H1 (cell line): ENCODE measurements at regions not wholly inside any gene's neighbourhood (a gene's known extent, or its start where the extent isn't known, plus 50 kb on each side); places are given as distances from the start of the nearest gene placed in this dataset.

Source experiments
- CTCF ChIA-PET: fragments of 300-600 bp; sonication (Branson Sonifier 250); formaldehyde crosslinking; loops from one replicate; lab custom pipeline; 2021; ENCODE audit not compliant: partially characterized antibody; lab: Charles Lee
- POLR2A ChIA-PET: fragments of 300-600 bp; sonication (Branson Sonifier 250); formaldehyde crosslinking; loops from one replicate; lab custom pipeline; 2021; ENCODE audit warnings: inconsistent platforms; ENCODE audit not compliant: partially characterized antibody; lab: Charles Lee
- DNase-seq, 2 experiments: peaks; one replicate each; pipeline versions ENCODE4 v3.0.0 to v3.0.0-alpha.2; 2010 to 2022; ENCODE audit warnings: low spot score in 2 of 2, low read depth in 1 of 2, mixed read lengths in 1 of 2
- FAIRE-seq: peaks from 2 replicates; lab custom pipeline; 2011; peaks lifted over from hg19 to GRCh38; lab: Jason Lieb, UNC
- H2AFZ ChIP-seq: 2 replicates; pipeline ENCODE4 v1.8.1; 2012; ENCODE audit warnings: low read length, inconsistent platforms
- H2AK5ac ChIP-seq: 2 replicates; pipeline ENCODE4 v1.6.1; 2013; ENCODE audit warnings: low read depth, low read length
- H2BK120ac ChIP-seq: replicated peaks from 2 replicates; pipeline ENCODE3; 2013; ENCODE audit warnings: low read depth, low read length, inconsistent platforms
- H2BK12ac ChIP-seq: 2 replicates; pipeline ENCODE4 v1.6.1; 2013; ENCODE audit warnings: low read depth, low read length
- H2BK15ac ChIP-seq: 2 replicates; pipeline ENCODE4 v1.6.1; 2013; ENCODE audit warnings: low read length
- H2BK20ac ChIP-seq: 2 replicates; pipeline ENCODE4 v1.6.1; 2013; ENCODE audit warnings: low read length
- H2BK5ac ChIP-seq: 2 replicates; pipeline ENCODE4 v1.6.1; 2013; ENCODE audit warnings: low read depth, low read length
- H3K14ac ChIP-seq: 2 replicates; pipeline ENCODE4 v1.6.1; 2013; ENCODE audit warnings: inconsistent platforms; ENCODE audit not compliant: insufficient read length
- H3K18ac ChIP-seq: 2 replicates; pipeline ENCODE4 v1.6.1; 2013; ENCODE audit warnings: low read length; ENCODE audit errors: extremely low read depth
- H3K23ac ChIP-seq: 2 replicates; pipeline ENCODE4 v1.6.1; 2013; ENCODE audit warnings: inconsistent platforms; ENCODE audit not compliant: insufficient read length
- H3K23me2 ChIP-seq: 2 replicates; pipeline ENCODE4 v1.6.1; 2013; ENCODE audit warnings: low read depth, low read length
- H3K27ac ChIP-seq: 2 replicates; pipeline ENCODE4 v1.6.1; 2011; ENCODE audit warnings: low read depth, low read length, inconsistent platforms
- H3K27me3 ChIP-seq, 4 experiments: replicated peaks in 1 of 4; 1 replicate in 1 of 4; 2 replicates in 3 of 4; pipeline versions ENCODE4 v1.6.1 to v1.8.1; 2011 to 2013; ENCODE audit warnings: low read length in 3 of 4, mild to moderate bottlenecking in 3 of 4, inconsistent platforms in 2 of 4, mixed read lengths in 2 of 4, moderate library complexity in 1 of 4; ENCODE audit not compliant: control insufficient read depth in 3 of 4, insufficient read depth in 3 of 4; ENCODE audit errors: extremely low read depth in 1 of 4
- H3K36me3 ChIP-seq, 4 experiments: 2 replicates each; pipeline versions ENCODE4 v1.6.1 to v1.8.1; 2011 to 2013; ENCODE audit warnings: mild to moderate bottlenecking in 4 of 4, low read length in 3 of 4, moderate library complexity in 2 of 4, control low read depth in 1 of 4, inconsistent platforms in 1 of 4; ENCODE audit not compliant: insufficient read depth in 4 of 4, control insufficient read depth in 2 of 4
- H3K4ac ChIP-seq: replicated peaks from 2 replicates; pipeline ENCODE3; 2013; ENCODE audit warnings: low read length, low read depth, mixed read lengths, inconsistent platforms; ENCODE audit not compliant: insufficient read length
- H3K4me1 ChIP-seq, 4 experiments: replicated peaks in 1 of 4; 1 replicate in 1 of 4; 2 replicates in 3 of 4; pipeline versions ENCODE4 v1.6.1 to v1.8.1; 2011 to 2013; ENCODE audit warnings: low read length in 3 of 4, inconsistent platforms in 2 of 4, mixed read lengths in 1 of 4; ENCODE audit not compliant: insufficient read depth in 4 of 4, control insufficient read depth in 3 of 4
- H3K4me2 ChIP-seq, 2 experiments: 2 replicates each; pipeline versions ENCODE4 v1.6.1 to v1.8.1; 2011 to 2013; ENCODE audit warnings: low read depth in 2 of 2, low read length in 2 of 2, control low read depth in 1 of 2, inconsistent platforms in 1 of 2, mild to moderate bottlenecking in 1 of 2; ENCODE audit not compliant: insufficient read depth in 1 of 2
- H3K4me3 ChIP-seq, 4 experiments: fragments of 200-600, 300-600 bp in 1 of 4; sonication (generic), shearing (Covaris generic), sonication (Bioruptor Twin) in 1 of 4; 2 replicates each; pipeline versions ENCODE4 v1.5.1 to v1.8.1; 2011 to 2016; ENCODE audit warnings: low read length in 4 of 4, low read depth in 3 of 4, control low read depth in 2 of 4, inconsistent platforms in 2 of 4, mild to moderate bottlenecking in 2 of 4, mixed read lengths in 1 of 4, moderate library complexity in 1 of 4; ENCODE audit not compliant: insufficient read depth in 2 of 4; ENCODE audit errors: extremely low read depth in 1 of 4
- H3K56ac ChIP-seq: replicated peaks from 2 replicates; pipeline ENCODE3; 2013; ENCODE audit warnings: low read depth, mild to moderate bottlenecking, mixed read lengths, low read length, inconsistent platforms; ENCODE audit not compliant: insufficient read length
- H3K79me1 ChIP-seq: 2 replicates; pipeline ENCODE4 v1.6.1; 2013; ENCODE audit warnings: low read depth, low read length, control low read depth
- H3K79me2 ChIP-seq, 2 experiments: 2 replicates each; pipeline versions ENCODE4 v1.6.1 to v1.8.1; 2012 to 2013; ENCODE audit warnings: low read length in 2 of 2, mild to moderate bottlenecking in 2 of 2, inconsistent platforms in 1 of 2; ENCODE audit not compliant: insufficient read depth in 2 of 2, control insufficient read depth in 1 of 2
- H3K9ac ChIP-seq, 4 experiments: replicated peaks in 1 of 4; 1 replicate in 1 of 4; 2 replicates in 3 of 4; pipeline versions ENCODE4 v1.6.1 to v1.8.1; 2011 to 2013; ENCODE audit warnings: low read depth in 3 of 4, low read length in 3 of 4, control low read depth in 2 of 4, mild to moderate bottlenecking in 2 of 4, moderate library complexity in 2 of 4, inconsistent platforms in 1 of 4; ENCODE audit errors: extremely low read depth in 1 of 4
- H3K9me3 ChIP-seq, 2 experiments: 2 replicates each; pipeline versions ENCODE4 v1.6.1 to v1.8.1; 2012 to 2013; ENCODE audit warnings: mild to moderate bottlenecking in 2 of 2, moderate library complexity in 2 of 2, control low read depth in 1 of 2, inconsistent platforms in 1 of 2, low read depth in 1 of 2, low read length in 1 of 2, mixed read lengths in 1 of 2; ENCODE audit not compliant: insufficient read depth in 2 of 2
- H4K20me1 ChIP-seq, 2 experiments: replicated peaks in 1 of 2; 2 replicates each; pipeline versions ENCODE3 to v1.8.1; 2011 to 2013; ENCODE audit warnings: inconsistent platforms in 2 of 2, low read length in 2 of 2, mild to moderate bottlenecking in 1 of 2; ENCODE audit not compliant: insufficient read depth in 2 of 2, control insufficient read depth in 1 of 2
- H4K5ac ChIP-seq: 2 replicates; pipeline ENCODE4 v1.6.1; 2013; ENCODE audit warnings: low read length, low read depth, mixed read lengths, inconsistent platforms; ENCODE audit not compliant: insufficient read length
- H4K8ac ChIP-seq: 2 replicates; pipeline ENCODE4 v1.8.0; 2013; ENCODE audit warnings: mild to moderate bottlenecking, moderate library complexity, low read length, inconsistent platforms; ENCODE audit not compliant: insufficient read depth; ENCODE audit errors: extremely low read depth
- H4K91ac ChIP-seq: replicated peaks from 2 replicates; pipeline ENCODE3; 2013; ENCODE audit warnings: low read length, mixed read lengths, inconsistent platforms; ENCODE audit not compliant: insufficient read length
- CREB1 ChIP-seq: IDR thresholded peaks from 2 replicates; pipeline ENCODE4 v1.6.1; 2012; ENCODE audit warnings: inconsistent platforms
- CTBP2 ChIP-seq: IDR thresholded peaks from 2 replicates; pipeline ENCODE4 v1.7.0; 2011; ENCODE audit warnings: borderline replicate concordance, mild to moderate bottlenecking, moderate library complexity, mixed read lengths, low read length; ENCODE audit not compliant: insufficient read depth, insufficient read length
- GABPA ChIP-seq: IDR thresholded peaks from 2 replicates; pipeline ENCODE4 v1.6.1; 2011; ENCODE audit warnings: mild to moderate bottlenecking, low read length, moderate library complexity, borderline replicate concordance; ENCODE audit not compliant: insufficient read depth
- JUN ChIP-seq: IDR thresholded peaks from 2 replicates; pipeline ENCODE4 v1.6.1; 2011; ENCODE audit warnings: low read depth, mild to moderate bottlenecking, improper control_type of control experiment, low read length
- POLR2AphosphoS5 ChIP-seq: IDR thresholded peaks from 2 replicates; pipeline ENCODE4 v1.6.1; 2011; ENCODE audit warnings: low read depth, low read length
- RBBP5 ChIP-seq: IDR thresholded peaks from 2 replicates; pipeline ENCODE4 v1.7.1; 2012; ENCODE audit warnings: low read depth, mild to moderate bottlenecking, inconsistent platforms, low read length, moderate library complexity, borderline replicate concordance
- RFX5 ChIP-seq: IDR thresholded peaks from 2 replicates; pipeline ENCODE4 v1.6.1; 2011; ENCODE audit warnings: low read depth, low read length, improper control_type of control experiment, borderline replicate concordance
- SIX5 ChIP-seq: IDR thresholded peaks from 2 replicates; pipeline ENCODE4 v1.6.1; 2011; ENCODE audit warnings: mild to moderate bottlenecking, low read depth, low read length
- SP4 ChIP-seq: IDR thresholded peaks from 2 replicates; pipeline ENCODE4 v1.6.1; 2012; ENCODE audit warnings: low read length, inconsistent platforms
- TCF12 ChIP-seq: IDR thresholded peaks from 2 replicates; pipeline ENCODE4 v1.6.1; 2011; ENCODE audit warnings: low read depth, mild to moderate bottlenecking, low read length
- WGBS, 2 experiments: shearing (Covaris generic) in 1 of 2; methylation state at CpG; one replicate each; pipeline versions ENCODE4 v1.1.6 to v1.1.7; 2013 to 2015; ENCODE audit warnings: low lambda C conversion rate in 2 of 2, mixed read lengths in 2 of 2, inconsistent platforms in 1 of 2, low coverage in 1 of 2, missing lambda C conversion rate in 1 of 2; ENCODE audit not compliant: insufficient replicate concordance in 2 of 2, insufficient coverage in 1 of 2, insufficient read length in 1 of 2; ENCODE audit errors: extremely low coverage in 1 of 2, missing lambda C conversion rate in 1 of 2; 5-methylcytosine and 5-hydroxymethylcytosine counted together
- TF ChIP-seq, protein P1 (sequence below): IDR thresholded peaks from 2 replicates; pipeline ENCODE4 v1.6.1; 2011; ENCODE audit warnings: low read depth, mild to moderate bottlenecking, low read length; ENCODE audit not compliant: insufficient read depth

DNA sequence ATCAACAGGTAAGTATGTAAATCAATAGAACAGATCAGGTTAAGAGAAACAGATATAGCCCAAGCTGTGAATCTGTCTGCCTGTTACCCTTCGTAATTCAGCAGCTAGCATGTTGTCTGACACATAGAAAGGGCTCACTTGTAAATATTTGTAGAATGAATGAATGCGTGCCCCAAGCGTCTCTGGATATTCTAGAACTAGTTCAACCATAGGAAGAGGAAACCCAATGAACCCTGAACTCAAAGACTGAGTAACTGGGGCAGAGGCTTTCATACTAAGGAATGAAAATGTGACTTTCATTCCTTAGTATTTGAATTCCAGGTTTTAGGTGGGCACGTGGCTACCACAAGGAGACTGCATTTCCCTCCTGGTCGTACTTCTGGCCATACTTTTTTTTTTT lies 60.1 kb upstream of the SMYD2 start:
- no peak overlapping the region for H2BK5ac ChIP-seq
- H3K4ac ChIP-seq: no peak overlapping the region
- no peak overlapping the region for H3K56ac ChIP-seq
- peaks cover 2 to 11% (median 3%) of the 10 kb centered on the region in 4 experiments; a peak in 4 of 7 replicates for H3K4me1 ChIP-seq
- H4K8ac ChIP-seq: no peak overlapping the region
- H2BK12ac ChIP-seq: no peak overlapping the region
- H2BK15ac ChIP-seq: no peak overlapping the region
- no peak overlapping the region for H3K4me3 ChIP-seq
- POLR2A ChIA-PET: no interaction called here
- no peak overlapping the region for H2BK20ac ChIP-seq
- no peak overlapping the region for H2BK120ac ChIP-seq
- no peak overlapping the region for H2AK5ac ChIP-seq
- CTCF ChIA-PET: interaction anchor here (0.7 to 15.2 kb wide), 7 partner anchors 9 to 1304 kb away, joined by 3 to 541 read pairs (median 4); no protein-coding TSS in a partner anchor
- FAIRE-seq (no peak), DNase-seq (no peak)
- H3K79me2 ChIP-seq: no peaks in the 10 kb centered on the region
- no peaks in the 10 kb centered on the region for H3K36me3 ChIP-seq
- no peak overlapping the region for H4K91ac ChIP-seq
- no peaks in the 10 kb centered on the region for H3K9me3 ChIP-seq
- peaks cover 4% of the 10 kb centered on the region; the same call in 1 of the 2 replicates for H3K23me2 ChIP-seq
- no peak overlapping the region for H3K27ac ChIP-seq
- H3K14ac ChIP-seq: no peak overlapping the region
- no peaks in the 10 kb centered on the region for H4K20me1 ChIP-seq
- H3K79me1 ChIP-seq: no peaks in the 10 kb centered on the region
- no peak overlapping the region for H4K5ac ChIP-seq
- H3K23ac ChIP-seq: no peak overlapping the region
- TF ChIP-seq RFX5: no peak
- TF ChIP-seq CTBP2: no peak
- no peak for TF ChIP-seq GABPA
- TF ChIP-seq TCF12: no peak
- TF ChIP-seq SIX5: no peak
- no peak for TF ChIP-seq POLR2AphosphoS5
- TF ChIP-seq, protein P1, sequence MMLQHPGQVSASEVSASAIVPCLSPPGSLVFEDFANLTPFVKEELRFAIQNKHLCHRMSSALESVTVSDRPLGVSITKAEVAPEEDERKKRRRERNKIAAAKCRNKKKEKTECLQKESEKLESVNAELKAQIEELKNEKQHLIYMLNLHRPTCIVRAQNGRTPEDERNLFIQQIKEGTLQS: no peak
- no peak for TF ChIP-seq JUN
- no peak for TF ChIP-seq SP4
- TF ChIP-seq CREB1: no peak
- TF ChIP-seq RBBP5: no peak
- H3K18ac ChIP-seq: no peak overlapping the region
- 92% methylated on average over 5 of the region's 5 CpGs; no CpG with 5 or more reads in 1 of the 2 experiments for WGBS, 2 experiments
- no peak overlapping the region for H2AFZ ChIP-seq
- H3K9ac ChIP-seq: no peak overlapping the region
- no peak overlapping the region for H3K4me2 ChIP-seq
- H3K27me3 ChIP-seq: peaks cover 0 to 18% (median 14%) of the 10 kb centered on the region in 4 experiments; a peak in 4 of 7 replicates
